ENCODE measurements at regions not wholly inside any gene's neighbourhood (a gene's known extent, or its start where the extent isn't known, plus 50 kb on each side); places are given as distances from the start of the nearest gene placed in this dataset.

GRCh38 chr4:8735236-8736089 lies 136.2 kb downstream of the HMX1 start:
- Histone ChIP-seq H3K27ac (no peak overlapping the region), H3K36me3 (replicated peaks in 1 of 2; ENCODE audit: insufficient read depth in 1 of 2, low read depth in 2 of 2) (no peaks in the 10 kb centered on the region), H3K9me3 (no peaks in the 10 kb centered on the region), H3K27me3 (no peaks in the 10 kb centered on the region), H3K4me1 (no peaks in the 10 kb centered on the region), H3K4me3 (no peak overlapping the region)
- ATAC-seq (no peak), DNase-seq (no peak)
- intact Hi-C loops (cut with DNase I), result no loop called here
- WGBS, 2 donors, result 60 to 65% methylated on average over 13 to 14 of the region's 14 CpGs
- no peak for TF ChIP-seq CTCF (IDR thresholded peaks at IDR 0.05)
- no peak for TF ChIP-seq POLR2A (IDR thresholded peaks at IDR 0.05)

- 73 to 78% methylated on average over 5 of the region's 5 CpGs for WGBS, 2 donors
- Histone ChIP-seq H3K4me3 (no peak overlapping the region), H3K9me3 (no peaks in the 10 kb centered on the region), H3K4me1 (no peaks in the 10 kb centered on the region), H3K27ac (no peak overlapping the region), H3K36me3 (replicated peaks in 1 of 2; ENCODE audit: insufficient read depth in 1 of 2, low read depth in 2 of 2) (no peaks in the 10 kb centered on the region), H3K27me3 (no peaks in the 10 kb centered on the region)
- DNase-seq, result no peak
- intact Hi-C loops (cut with DNase I), result no loop called here
- no peak for ATAC-seq
- TF ChIP-seq POLR2A (IDR thresholded peaks at IDR 0.05) (no peak), CTCF (IDR thresholded peaks at IDR 0.05) (no peak)
These were observed 138.9 kb downstream of the HMX1 start for GRCh38 chr4:8732681-8733243.

GRCh38 chr4:8732092-8732491 lies 139.5 kb downstream of the CPZ start:
- Histone ChIP-seq H3K4me3 (no peak overlapping the region), H3K9me3 (no peaks in the 10 kb centered on the region), H3K36me3 (replicated peaks in 1 of 2; ENCODE audit: insufficient read depth in 1 of 2, low read depth in 2 of 2) (no peaks in the 10 kb centered on the region), H3K27ac (no peak overlapping the region), H3K27me3 (no peaks in the 10 kb centered on the region), H3K4me1 (no peaks in the 10 kb centered on the region)
- DNase-seq (no peak), ATAC-seq (no peak)
- intact Hi-C loops (cut with DNase I), result no loop called here
- TF ChIP-seq POLR2A (IDR thresholded peaks at IDR 0.05), result no peak
- TF ChIP-seq CTCF (IDR thresholded peaks at IDR 0.05), result no peak
- WGBS, 2 donors, result 60 to 69% methylated on average over 8 to 10 of the region's 10 CpGs

GRCh38 chr4:8731364-8731763 lies 138.8 kb downstream of the CPZ start:
- ATAC-seq (no peak), DNase-seq (no peak)
- H3K27ac ChIP-seq, result no peak overlapping the region
- H3K36me3 ChIP-seq (replicated peaks in 1 of 2; ENCODE audit: insufficient read depth in 1 of 2, low read depth in 2 of 2), result no peaks in the 10 kb centered on the region
- intact Hi-C loops (cut with DNase I), result no loop called here
- H3K9me3 ChIP-seq, result no peaks in the 10 kb centered on the region
- H3K4me1 ChIP-seq, result no peaks in the 10 kb centered on the region
- TF ChIP-seq CTCF (IDR thresholded peaks at IDR 0.05) (no peak), POLR2A (IDR thresholded peaks at IDR 0.05) (no peak)
- no peak overlapping the region for H3K4me3 ChIP-seq
- WGBS, 2 donors, result 36 to 46% methylated on average over 3 to 6 of the region's 6 CpGs
- H3K27me3 ChIP-seq, result peaks cover 0 to 4% of the 10 kb centered on the region in 2 donors
